Gastroesophageal sphincter (tissue), 3 donors: ENCODE measurements at regions not wholly inside any gene's neighbourhood (a gene's known extent, or its start where the extent isn't known, plus 50 kb on each side); places are given as distances from the start of the nearest gene placed in this dataset.

ENCODE experiments used
- EP300 ChIP-seq: sonication (generic); formaldehyde crosslinking; IDR thresholded peaks from one replicate; pipeline ENCODE4 v1.6.1; 2017; ENCODE audit warnings: antibody characterized with exemption, mild to moderate bottlenecking
- POLR2A ChIP-seq, 2 donors: fragments of 450-650 bp; IDR thresholded peaks; one replicate each; pipeline ENCODE4 v1.6.1; 2017; ENCODE audit warnings: antibody characterized with exemption in 2 of 2, mild to moderate bottlenecking in 2 of 2, moderate library complexity in 1 of 2
- POLR2AphosphoS5 ChIP-seq: sonication (generic); formaldehyde crosslinking; IDR thresholded peaks from one replicate; pipeline ENCODE4 v1.6.1; 2017; ENCODE audit warnings: antibody characterized with exemption
- TF ChIP-seq, protein P1 (sequence below), 4 experiments: fragments of 200-600 bp in 2 of 4; fragments of 450-650 bp in 2 of 4; sonication (generic) in 1 of 4; IDR thresholded peaks; one replicate each; pipeline ENCODE4 v1.5.1; 2017 to 2019; ENCODE audit warnings: antibody characterized with exemption in 4 of 4, mild to moderate bottlenecking in 2 of 4, moderate library complexity in 2 of 4

DNA sequence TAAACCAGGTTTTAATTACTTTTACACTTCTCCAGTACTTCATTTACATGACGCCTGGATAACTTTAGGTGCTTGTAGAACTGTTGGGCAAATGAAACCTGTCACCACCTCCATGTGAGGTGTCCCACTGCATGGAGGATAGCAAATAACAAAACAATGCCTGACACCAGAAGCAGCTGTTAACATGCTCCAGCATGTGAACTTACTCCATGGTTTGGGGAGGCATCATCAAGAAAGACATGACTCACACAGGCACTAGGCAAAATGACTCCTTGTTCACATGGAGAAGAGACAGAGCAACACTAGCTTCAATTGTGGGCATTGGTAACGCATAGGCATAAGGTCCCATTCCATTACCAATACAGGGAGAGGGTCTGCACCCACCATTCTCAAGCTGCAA, 198.1 kb upstream of the F9 start:
- TF ChIP-seq, protein P1, sequence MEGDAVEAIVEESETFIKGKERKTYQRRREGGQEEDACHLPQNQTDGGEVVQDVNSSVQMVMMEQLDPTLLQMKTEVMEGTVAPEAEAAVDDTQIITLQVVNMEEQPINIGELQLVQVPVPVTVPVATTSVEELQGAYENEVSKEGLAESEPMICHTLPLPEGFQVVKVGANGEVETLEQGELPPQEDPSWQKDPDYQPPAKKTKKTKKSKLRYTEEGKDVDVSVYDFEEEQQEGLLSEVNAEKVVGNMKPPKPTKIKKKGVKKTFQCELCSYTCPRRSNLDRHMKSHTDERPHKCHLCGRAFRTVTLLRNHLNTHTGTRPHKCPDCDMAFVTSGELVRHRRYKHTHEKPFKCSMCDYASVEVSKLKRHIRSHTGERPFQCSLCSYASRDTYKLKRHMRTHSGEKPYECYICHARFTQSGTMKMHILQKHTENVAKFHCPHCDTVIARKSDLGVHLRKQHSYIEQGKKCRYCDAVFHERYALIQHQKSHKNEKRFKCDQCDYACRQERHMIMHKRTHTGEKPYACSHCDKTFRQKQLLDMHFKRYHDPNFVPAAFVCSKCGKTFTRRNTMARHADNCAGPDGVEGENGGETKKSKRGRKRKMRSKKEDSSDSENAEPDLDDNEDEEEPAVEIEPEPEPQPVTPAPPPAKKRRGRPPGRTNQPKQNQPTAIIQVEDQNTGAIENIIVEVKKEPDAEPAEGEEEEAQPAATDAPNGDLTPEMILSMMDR (IDR thresholded peaks at IDR 0.05), result no peak
- TF ChIP-seq EP300 (no peak), POLR2A (IDR thresholded peaks at IDR 0.05) (no peak), POLR2AphosphoS5 (no peak)
